ENCODE measurements at regions not wholly inside any gene's neighbourhood (a gene's known extent, or its start where the extent isn't known, plus 50 kb on each side); places are given as distances from the start of the nearest gene placed in this dataset.

DNA sequence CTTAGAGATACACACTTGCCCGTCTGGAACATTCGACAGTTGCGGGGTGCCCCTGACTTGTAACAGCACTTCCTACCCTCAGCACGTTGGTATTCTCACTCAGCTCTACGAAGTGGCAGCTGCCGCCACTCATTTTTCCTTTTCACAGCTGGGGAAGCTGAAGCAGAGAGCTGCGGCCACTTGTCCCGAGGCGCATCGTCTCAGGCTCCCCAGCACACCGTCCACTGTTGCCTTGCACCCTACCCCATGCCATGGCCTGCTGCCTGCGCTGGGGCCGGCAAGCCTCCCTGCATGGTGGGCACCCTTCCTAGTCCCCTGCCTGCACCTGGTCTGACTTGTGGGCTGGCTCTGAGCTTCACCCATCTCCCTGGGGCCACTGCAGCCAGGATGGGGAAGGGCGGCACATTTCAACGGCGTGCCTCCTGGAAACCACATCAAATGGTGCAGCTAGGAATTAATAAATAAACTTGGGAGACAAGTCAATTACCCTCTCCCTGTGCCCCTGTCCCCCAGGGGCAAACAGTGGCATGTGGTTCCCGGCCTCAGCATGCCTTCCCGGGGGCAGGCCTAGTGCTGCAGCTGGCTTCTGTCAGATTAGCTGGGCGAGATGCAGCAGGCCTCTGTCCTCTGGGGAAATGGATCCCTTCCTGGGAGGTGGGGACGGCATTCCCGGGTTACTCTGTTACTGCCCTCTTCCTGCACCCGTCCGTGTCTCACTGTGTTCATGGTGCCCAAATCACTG, 64.7 kb upstream of the HAAO start:
- H3K4me2 ChIP-seq (ENCODE audit: low read length), result no peak overlapping the region
- no peaks in the 10 kb centered on the region for H4K20me1 ChIP-seq (ENCODE audit: insufficient read depth, low read length)
- H3K9me2 ChIP-seq (ENCODE audit: insufficient read depth, low read length), result no peaks in the 10 kb centered on the region
- CTCF ChIA-PET (ENCODE audit: unreplicated experiment), result no interaction called here
- H3K79me2 ChIP-seq (ENCODE audit: insufficient read depth, low read depth, low read length), result no peaks in the 10 kb centered on the region
- no peaks in the 10 kb centered on the region for H3K4me1 ChIP-seq (ENCODE audit: insufficient read depth, low read length, poor library complexity, severe bottlenecking)
- POLR2A ChIA-PET, result no interaction called here
- peaks cover 8% of the 10 kb centered on the region; the same call in 1 of the 2 replicates for H3K9me3 ChIP-seq (ENCODE audit: low read length)
- H3K4me3 ChIP-seq (ENCODE audit: low read depth, low read length, poor library complexity, severe bottlenecking), result no peak overlapping the region
- TF ChIP-seq, protein P1, sequence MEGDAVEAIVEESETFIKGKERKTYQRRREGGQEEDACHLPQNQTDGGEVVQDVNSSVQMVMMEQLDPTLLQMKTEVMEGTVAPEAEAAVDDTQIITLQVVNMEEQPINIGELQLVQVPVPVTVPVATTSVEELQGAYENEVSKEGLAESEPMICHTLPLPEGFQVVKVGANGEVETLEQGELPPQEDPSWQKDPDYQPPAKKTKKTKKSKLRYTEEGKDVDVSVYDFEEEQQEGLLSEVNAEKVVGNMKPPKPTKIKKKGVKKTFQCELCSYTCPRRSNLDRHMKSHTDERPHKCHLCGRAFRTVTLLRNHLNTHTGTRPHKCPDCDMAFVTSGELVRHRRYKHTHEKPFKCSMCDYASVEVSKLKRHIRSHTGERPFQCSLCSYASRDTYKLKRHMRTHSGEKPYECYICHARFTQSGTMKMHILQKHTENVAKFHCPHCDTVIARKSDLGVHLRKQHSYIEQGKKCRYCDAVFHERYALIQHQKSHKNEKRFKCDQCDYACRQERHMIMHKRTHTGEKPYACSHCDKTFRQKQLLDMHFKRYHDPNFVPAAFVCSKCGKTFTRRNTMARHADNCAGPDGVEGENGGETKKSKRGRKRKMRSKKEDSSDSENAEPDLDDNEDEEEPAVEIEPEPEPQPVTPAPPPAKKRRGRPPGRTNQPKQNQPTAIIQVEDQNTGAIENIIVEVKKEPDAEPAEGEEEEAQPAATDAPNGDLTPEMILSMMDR (conservative IDR thresholded peaks at IDR 0.05; ENCODE audit: low read length), result no peak
- no peak for TF ChIP-seq EZH2phosphoT487 (IDR thresholded peaks at IDR 0.05; ENCODE audit: borderline replicate concordance, low read depth, low read length)
- intact Hi-C loops (cut with micrococcal nuclease; ENCODE audit: unreplicated experiment), result no loop called here
- no peaks in the 10 kb centered on the region for H3K36me3 ChIP-seq (ENCODE audit: insufficient read depth, low read length)
- DNase-seq (ENCODE audit: low spot score), result no peak
- H3K27ac ChIP-seq (ENCODE audit: low read depth, low read length, poor library complexity, severe bottlenecking), result no peak overlapping the region
- H2AFZ ChIP-seq (ENCODE audit: low read length), result no peak overlapping the region
- no TSS peak for BruUV-seq (replicated peaks)

DNA sequence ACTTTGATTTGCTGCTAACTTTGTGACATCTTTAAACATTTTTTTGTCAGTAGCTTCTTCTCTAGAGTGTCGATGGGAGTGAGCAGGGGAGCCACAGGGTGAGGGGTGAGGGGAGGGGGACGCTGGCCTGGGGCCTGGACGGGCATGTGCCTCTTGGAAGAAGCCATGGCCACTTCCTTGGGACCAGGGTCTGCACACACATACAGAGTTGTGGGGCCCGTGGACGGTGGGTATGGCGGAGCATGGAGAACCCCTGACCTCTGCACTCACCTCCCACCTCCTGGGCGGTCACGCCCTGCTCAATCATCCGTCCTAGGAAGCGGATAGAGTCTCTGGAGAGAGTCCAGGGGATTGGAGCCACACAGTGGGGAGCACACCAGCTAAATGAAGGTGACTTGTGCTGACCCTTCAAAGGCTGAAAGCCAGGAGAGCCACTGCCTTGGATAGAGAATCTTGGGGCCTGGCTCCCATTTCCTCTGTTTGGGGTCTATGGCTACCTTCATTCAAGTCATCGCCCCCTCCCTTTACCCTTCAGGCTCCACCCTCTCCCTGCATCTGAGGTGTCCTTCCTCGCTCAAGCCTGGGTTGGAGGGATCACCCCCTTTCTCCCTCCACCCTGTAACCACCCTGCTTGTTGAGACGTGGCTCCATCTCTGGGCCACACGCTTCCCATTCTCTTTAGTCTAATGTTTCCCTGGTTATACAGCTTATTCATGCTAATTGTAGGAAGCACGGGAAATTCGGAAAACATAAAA, 63.9 kb upstream of the HAAO start:
- no peaks in the 10 kb centered on the region for H3K4me1 ChIP-seq (ENCODE audit: insufficient read depth, low read length, poor library complexity, severe bottlenecking)
- no TSS peak for BruUV-seq (replicated peaks)
- POLR2A ChIA-PET, result no interaction called here
- peaks cover 8% of the 10 kb centered on the region; the same call in 1 of the 2 replicates for H3K9me3 ChIP-seq (ENCODE audit: low read length)
- no peaks in the 10 kb centered on the region for H3K79me2 ChIP-seq (ENCODE audit: insufficient read depth, low read depth, low read length)
- CTCF ChIA-PET (ENCODE audit: unreplicated experiment), result no interaction called here
- H3K4me2 ChIP-seq (ENCODE audit: low read length), result no peak overlapping the region
- no peaks in the 10 kb centered on the region for H4K20me1 ChIP-seq (ENCODE audit: insufficient read depth, low read length)
- H3K9me2 ChIP-seq (ENCODE audit: insufficient read depth, low read length), result no peaks in the 10 kb centered on the region
- no peaks in the 10 kb centered on the region for H3K36me3 ChIP-seq (ENCODE audit: insufficient read depth, low read length)
- TF ChIP-seq, protein P1 (conservative IDR thresholded peaks at IDR 0.05; ENCODE audit: low read length), result no peak
- no peak for TF ChIP-seq EZH2phosphoT487 (IDR thresholded peaks at IDR 0.05; ENCODE audit: borderline replicate concordance, low read depth, low read length)
- H2AFZ ChIP-seq (ENCODE audit: low read length), result no peak overlapping the region
- intact Hi-C loops (cut with micrococcal nuclease; ENCODE audit: unreplicated experiment), result no loop called here
- H3K4me3 ChIP-seq (ENCODE audit: low read depth, low read length, poor library complexity, severe bottlenecking), result no peak overlapping the region
- DNase-seq (ENCODE audit: low spot score), result no peak
- no peak overlapping the region for H3K27ac ChIP-seq (ENCODE audit: low read depth, low read length, poor library complexity, severe bottlenecking)

All from OCI-LY7 (cell line).